GM18502 (cell line): ENCODE measurements at regions not wholly inside any gene's neighbourhood (a gene's known extent, or its start where the extent isn't known, plus 50 kb on each side); places are given as distances from the start of the nearest gene placed in this dataset.
"Not testable (repeated sequence)": the region's sequence is repeated elsewhere in the genome, so short reads cannot be mapped to it uniquely, and the experiment has no call there.

ENCODE experiments used
- ATAC-seq: cut with Tn5 transposase; IDR thresholded peaks from one replicate; pipeline ENCODE4 v1.9.1; 2021; ENCODE audit warnings: mild to moderate bottlenecking; ENCODE audit not compliant: unreplicated experiment, poor library complexity

GRCh38 chr4:189809839-189810238 is 130.8 kb upstream of the FRG1 start:
- no peak for ATAC-seq

- ATAC-seq = not testable (repeated sequence)
These were observed 130.1 kb upstream of the FRG1 start for GRCh38 chr4:189810318-189811181.

GRCh38 chr4:189815404-189816192 is 125.1 kb upstream of the FRG1 start:
- no peak for ATAC-seq

- ATAC-seq = no peak
These were observed 118.3 kb upstream of the FRG1 start for GRCh38 chr4:189822326-189822725.

GRCh38 chr4:189823591-189823990 is 117.1 kb upstream of the FRG1 start:
- no peak for ATAC-seq

GRCh38 chr4:189825466-189825865 is 115.2 kb upstream of the FRG1 start:
- ATAC-seq = no peak

- no peak for ATAC-seq
These were observed 114.0 kb upstream of the FRG1 start for GRCh38 chr4:189826657-189827056.

GRCh38 chr4:189828081-189828697 is 112.5 kb upstream of the FRG1 start:
- no peak for ATAC-seq

GRCh38 chr4:189832528-189832927 is 108.1 kb upstream of the FRG1 start:
- no peak for ATAC-seq

- ATAC-seq = no peak
These were observed 106.1 kb upstream of the FRG1 start for GRCh38 chr4:189834616-189835015.

GRCh38 chr4:189835505-189835904 is 105.2 kb upstream of the FRG1 start:
- no peak for ATAC-seq

- no peak for ATAC-seq
These were observed 103.2 kb upstream of the FRG1 start for GRCh38 chr4:189837471-189837870.

GRCh38 chr4:189838821-189839497 is 101.7 kb upstream of the FRG1 start:
- no peak for ATAC-seq

- no peak for ATAC-seq
These were observed 100.3 kb upstream of the FRG1 start for GRCh38 chr4:189840356-189840755.

- ATAC-seq = no peak
These were observed 97.2 kb upstream of the FRG1 start for GRCh38 chr4:189843413-189844009.

- ATAC-seq = no peak
These were observed 95.4 kb upstream of the FRG1 start for GRCh38 chr4:189845145-189845846.

- not testable (repeated sequence) for ATAC-seq
These were observed 94.6 kb upstream of the FRG1 start for GRCh38 chr4:189846094-189846493.

- ATAC-seq = not testable (repeated sequence)
These were observed 94.1 kb upstream of the FRG1 start for GRCh38 chr4:189846608-189847007.

GRCh38 chr4:189848672-189849071 is 92.0 kb upstream of the FRG1 start:
- not testable (repeated sequence) for ATAC-seq
